Astrocyte of the spinal cord (primary cell): ENCODE measurements at regions not wholly inside any gene's neighbourhood (a gene's known extent, or its start where the extent isn't known, plus 50 kb on each side); places are given as distances from the start of the nearest gene placed in this dataset.

ENCODE experiments used
- DNase-seq: peaks from one replicate; pipeline ENCODE4 v3.0.0; 2011; ENCODE audit warnings: low read depth, low spot score
- H3K4me3 ChIP-seq: 2 replicates; pipeline ENCODE4 v1.5.1; 2011; ENCODE audit warnings: low read depth, mild to moderate bottlenecking, low read length, moderate library complexity
- CTCF ChIP-seq: IDR thresholded peaks from 2 replicates; pipeline ENCODE4 v1.5.1; 2012; ENCODE audit warnings: low read depth, mild to moderate bottlenecking, low read length, inconsistent platforms
- in situ Hi-C: cut with HindIII; loops from 2 replicates; pipeline ENCODE4 v1.10.0; 2017; ENCODE audit warnings: low sequenced_read_pairs

GRCh38 chrX:125193921-125194320 is 125.8 kb upstream of the TEX13C start:
- TF ChIP-seq CTCF: no peak
- DNase-seq: no peak
- no peak overlapping the region for H3K4me3 ChIP-seq
- in situ Hi-C loops: no loop called here

GRCh38 chrX:125198546-125198945 is 121.1 kb upstream of the TEX13C start:
- in situ Hi-C loops: no loop called here
- no peak for TF ChIP-seq CTCF
- no peak for DNase-seq
- H3K4me3 ChIP-seq: no peak overlapping the region

GRCh38 chrX:125202591-125203248 is 117.0 kb upstream of the TEX13C start:
- no peak for DNase-seq
- in situ Hi-C loops: no loop called here
- no peak overlapping the region for H3K4me3 ChIP-seq
- TF ChIP-seq CTCF: no peak

- DNase-seq: no peak
- TF ChIP-seq CTCF: no peak
- no peak overlapping the region for H3K4me3 ChIP-seq
- in situ Hi-C loops: no loop called here
These were observed 116.3 kb upstream of the TEX13C start for GRCh38 chrX:125203365-125203736.

GRCh38 chrX:125203737-125204578 is 115.7 kb upstream of the TEX13C start:
- TF ChIP-seq CTCF: no peak
- H3K4me3 ChIP-seq: peak overlapping the region; percentile 26
- DNase-seq: peak; percentile 31
- in situ Hi-C loops: no loop called here

GRCh38 chrX:125204681-125205132 is 115.0 kb upstream of the TEX13C start:
- no peak for TF ChIP-seq CTCF
- DNase-seq: no peak
- in situ Hi-C loops: no loop called here
- peak overlapping the region; percentile 26 for H3K4me3 ChIP-seq
